ENCODE measurements at regions not wholly inside any gene's neighbourhood (a gene's known extent, or its start where the extent isn't known, plus 50 kb on each side); places are given as distances from the start of the nearest gene placed in this dataset.

- peak; percentile 26 for DNase-seq
Measured at GRCh38 chr14:80446356-80446755, 235.1 kb upstream of the DIO2 start.

- DNase-seq: no peak
Measured at GRCh38 chr14:80445605-80446004, 234.3 kb upstream of the DIO2 start.

GRCh38 chr14:80434574-80435321 lies 223.4 kb upstream of the DIO2 start:
- DNase-seq: no peak

GRCh38 chr14:80433811-80434210 lies 222.5 kb upstream of the DIO2 start:
- DNase-seq: no peak

GRCh38 chr14:80428671-80429070 lies 217.4 kb upstream of the DIO2 start:
- no peak for DNase-seq

GRCh38 chr14:80428171-80428570 lies 216.9 kb upstream of the DIO2 start:
- DNase-seq: peak; percentile 54

GRCh38 chr14:80427101-80427500 lies 215.8 kb upstream of the DIO2 start:
- DNase-seq: peak; percentile 25

- peak; percentile 18 for DNase-seq
Measured at GRCh38 chr14:80426683-80427082, 215.4 kb upstream of the DIO2 start.

GRCh38 chr14:80425686-80426085 lies 214.4 kb upstream of the DIO2 start:
- DNase-seq: peak; percentile 90

- no peak for DNase-seq
Measured at GRCh38 chr14:80419769-80420168, 208.5 kb upstream of the DIO2 start.

- DNase-seq: no peak
Measured at GRCh38 chr14:80419345-80419744, 208.0 kb upstream of the DIO2 start.

GRCh38 chr14:80415636-80416035 lies 204.3 kb upstream of the DIO2 start:
- no peak for DNase-seq

- DNase-seq: no peak
Measured at GRCh38 chr14:80414080-80414479, 202.8 kb upstream of the DIO2 start.

GRCh38 chr14:80404413-80404812 lies 193.1 kb upstream of the DIO2 start:
- DNase-seq: no peak

GRCh38 chr14:80403036-80403435 lies 191.7 kb upstream of the DIO2 start:
- no peak for DNase-seq

- DNase-seq: no peak
Measured at GRCh38 chr14:80395031-80395430, 183.7 kb upstream of the DIO2 start.

GRCh38 chr14:80393766-80394165 lies 182.5 kb upstream of the DIO2 start:
- DNase-seq: no peak

- DNase-seq: peak; percentile 83
Measured at GRCh38 chr14:80390906-80391305, 179.6 kb upstream of the DIO2 start.

- DNase-seq: peak; percentile 96
Measured at GRCh38 chr14:80388980-80389711, 177.8 kb upstream of the DIO2 start.

GRCh38 chr14:80387563-80387981 lies 176.3 kb upstream of the DIO2 start:
- DNase-seq: peak; percentile 10

- DNase-seq: no peak
Measured at GRCh38 chr14:80385336-80385735, 174.0 kb upstream of the DIO2 start.

GRCh38 chr14:80383223-80383622 lies 171.9 kb upstream of the DIO2 start:
- DNase-seq: no peak

GRCh38 chr14:80381807-80382363 lies 170.6 kb upstream of the DIO2 start:
- DNase-seq: no peak

GRCh38 chr14:80379035-80379434 lies 167.7 kb upstream of the DIO2 start:
- no peak for DNase-seq

Data from fibroblast of skin of right quadriceps (primary cell).